ENCODE measurements at regions not wholly inside any gene's neighbourhood (a gene's known extent, or its start where the extent isn't known, plus 50 kb on each side); places are given as distances from the start of the nearest gene placed in this dataset.
"Not testable (repeated sequence)": the region's sequence is repeated elsewhere in the genome, so short reads cannot be mapped to it uniquely, and the experiment has no call there.

DNA sequence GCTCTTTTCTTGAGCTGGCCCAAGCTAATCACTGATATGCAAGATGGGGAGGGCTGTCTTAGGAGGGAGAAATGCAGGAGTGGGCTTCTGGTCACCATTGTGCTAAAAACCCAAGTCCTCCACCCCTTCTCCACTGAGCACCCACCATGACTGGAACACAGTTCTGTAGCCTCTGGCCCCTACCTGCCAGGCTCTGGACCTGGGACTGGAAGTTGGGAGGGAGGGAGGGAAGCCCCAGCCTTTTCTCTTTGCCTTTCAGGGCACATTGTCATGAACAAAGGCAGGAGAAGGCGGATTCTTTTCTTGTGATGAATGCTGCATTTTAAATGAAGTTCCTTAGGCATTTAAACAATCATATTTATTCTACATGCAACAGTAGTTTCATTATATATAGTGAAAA is 559.1 kb upstream of the TRPC7 start:
- no peak for DNase-seq

DNA sequence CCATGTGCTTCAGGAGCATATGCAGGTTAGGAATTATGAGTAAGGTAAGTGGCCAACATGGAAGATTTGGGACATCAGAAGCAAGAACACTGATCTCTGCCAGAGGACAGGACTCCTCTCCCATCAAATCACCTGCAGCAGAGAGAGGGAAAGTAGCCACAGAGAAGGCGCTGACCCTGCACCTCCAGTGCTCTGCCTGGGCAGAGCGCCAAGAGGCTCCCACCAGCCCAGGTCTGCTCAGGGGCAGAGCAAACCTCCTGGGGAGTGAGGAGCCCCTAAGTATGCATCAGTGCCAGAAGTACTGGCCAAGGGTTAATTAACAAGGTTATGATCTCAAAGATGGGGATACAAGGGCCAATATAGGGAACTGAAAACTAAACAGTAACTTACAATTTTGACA is 545.3 kb upstream of the TRPC7 start:
- DNase-seq = no peak

DNA sequence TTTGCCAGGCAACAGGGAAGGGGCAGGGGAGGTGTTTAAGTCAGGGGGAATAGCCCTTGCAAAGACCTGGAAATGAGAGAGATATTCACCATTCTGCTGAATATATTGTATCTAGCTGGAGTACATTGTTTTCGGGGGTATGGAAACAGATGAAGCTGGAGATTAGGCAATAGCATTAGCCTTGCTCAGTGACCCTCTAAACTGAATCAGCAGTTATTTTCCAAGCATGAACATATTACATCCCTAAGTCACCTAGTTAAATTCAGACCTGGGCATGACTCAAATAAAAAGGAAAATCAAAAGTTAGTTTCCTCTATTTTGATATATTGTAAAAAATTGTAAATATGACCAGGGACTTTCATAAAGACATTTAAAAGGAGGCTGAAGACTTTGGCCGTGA is 544.6 kb upstream of the TRPC7 start:
- DNase-seq = no peak

DNA sequence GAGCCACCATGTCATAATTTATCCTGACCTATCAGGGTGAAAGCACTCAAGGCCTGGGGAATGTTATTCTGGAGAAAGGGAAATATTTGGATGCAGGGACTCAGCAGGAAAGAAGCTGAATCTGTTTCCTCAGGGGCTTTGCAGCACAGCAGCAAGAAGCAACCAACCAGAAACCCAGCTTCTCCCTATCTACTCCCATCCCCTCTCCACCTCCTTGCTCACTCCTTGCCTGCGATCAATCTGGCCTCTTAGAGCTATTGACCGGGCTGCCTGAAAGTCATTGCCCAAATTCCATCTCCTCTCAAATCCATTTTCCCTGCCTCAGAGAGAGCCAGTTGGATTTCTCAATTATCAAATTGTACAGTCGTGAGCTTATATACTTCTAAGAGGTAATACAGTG is 542.0 kb upstream of the TRPC7 start:
- no peak for DNase-seq

DNA sequence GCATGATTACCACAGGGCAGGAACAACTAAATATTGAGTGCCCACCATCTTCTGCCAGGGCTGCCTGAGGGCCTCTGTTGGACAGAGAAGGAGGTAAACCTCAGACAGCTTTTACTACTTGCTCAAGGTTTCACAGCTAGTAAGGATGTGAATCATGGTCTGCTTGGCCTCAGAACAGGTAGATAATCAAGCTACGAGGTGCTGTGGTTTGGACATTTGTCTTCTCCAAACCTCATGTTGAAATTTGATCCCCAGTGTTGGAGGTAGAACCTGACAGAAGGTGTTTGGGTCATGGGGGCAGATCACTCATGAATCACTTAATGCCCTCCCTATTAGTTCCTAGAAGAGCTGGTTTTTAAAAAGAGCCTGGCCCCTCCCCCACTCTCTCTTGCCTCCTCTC is 541.2 kb upstream of the TRPC7 start:
- no peak for DNase-seq

DNA sequence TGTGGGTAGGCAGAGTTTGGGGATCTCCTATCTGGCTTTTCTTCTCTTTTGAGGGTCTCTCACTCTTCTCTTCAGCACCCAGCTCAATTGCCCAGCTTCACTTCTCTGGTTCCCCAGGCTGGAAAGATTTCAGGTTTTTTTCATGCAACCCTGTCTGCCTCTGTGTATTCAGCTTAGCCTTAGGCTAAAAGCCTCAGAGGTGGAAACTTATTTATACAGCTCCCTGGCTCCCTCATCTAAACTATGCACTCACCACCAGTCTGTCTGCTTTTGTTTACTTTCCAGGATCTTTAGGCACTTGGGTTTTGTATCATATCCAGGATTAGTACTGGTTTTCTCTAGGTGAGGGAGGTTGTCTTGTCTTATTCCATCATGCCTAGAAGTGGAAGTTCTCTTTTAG is 540.2 kb upstream of the TRPC7 start:
- DNase-seq = no peak

DNA sequence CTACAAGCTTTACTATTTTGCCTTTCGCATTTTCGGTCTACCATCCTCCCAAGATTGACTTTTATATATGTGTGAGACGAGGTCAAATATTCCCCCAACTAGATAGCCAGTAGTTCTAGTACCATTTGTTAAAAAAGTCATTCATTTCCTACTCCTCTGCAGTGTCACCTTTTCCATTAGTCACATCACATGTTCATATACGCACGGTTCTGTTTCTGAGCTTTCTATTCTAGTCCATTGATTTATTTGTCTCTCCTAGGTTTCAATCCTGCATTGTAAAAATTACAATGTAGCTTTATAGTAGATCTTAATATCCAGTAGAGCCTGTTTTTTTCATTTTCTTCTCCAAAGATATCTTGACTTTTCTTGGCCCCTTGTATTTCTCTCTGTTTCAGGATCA is 528.7 kb upstream of the TRPC7 start:
- DNase-seq = no peak

DNA sequence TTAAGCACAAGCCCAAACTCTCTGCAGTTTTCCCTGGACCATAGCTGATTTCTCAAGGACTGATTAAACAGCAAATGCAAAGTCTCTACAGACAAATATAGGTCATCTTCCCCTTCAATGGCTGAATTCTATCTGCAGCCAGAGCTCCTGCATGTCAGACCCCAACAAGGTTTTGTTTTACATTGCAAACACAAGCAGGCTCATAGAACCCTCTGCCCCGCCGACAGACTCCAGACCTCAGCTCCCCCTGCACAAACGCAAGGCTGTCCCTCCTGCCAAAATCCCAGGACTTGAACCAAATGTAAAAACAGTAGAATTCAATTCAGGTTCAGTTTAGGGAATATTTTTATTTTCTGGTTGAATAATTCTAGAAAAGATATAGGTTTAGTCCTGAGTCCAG is 526.7 kb upstream of the TRPC7 start:
- no peak for DNase-seq

DNA sequence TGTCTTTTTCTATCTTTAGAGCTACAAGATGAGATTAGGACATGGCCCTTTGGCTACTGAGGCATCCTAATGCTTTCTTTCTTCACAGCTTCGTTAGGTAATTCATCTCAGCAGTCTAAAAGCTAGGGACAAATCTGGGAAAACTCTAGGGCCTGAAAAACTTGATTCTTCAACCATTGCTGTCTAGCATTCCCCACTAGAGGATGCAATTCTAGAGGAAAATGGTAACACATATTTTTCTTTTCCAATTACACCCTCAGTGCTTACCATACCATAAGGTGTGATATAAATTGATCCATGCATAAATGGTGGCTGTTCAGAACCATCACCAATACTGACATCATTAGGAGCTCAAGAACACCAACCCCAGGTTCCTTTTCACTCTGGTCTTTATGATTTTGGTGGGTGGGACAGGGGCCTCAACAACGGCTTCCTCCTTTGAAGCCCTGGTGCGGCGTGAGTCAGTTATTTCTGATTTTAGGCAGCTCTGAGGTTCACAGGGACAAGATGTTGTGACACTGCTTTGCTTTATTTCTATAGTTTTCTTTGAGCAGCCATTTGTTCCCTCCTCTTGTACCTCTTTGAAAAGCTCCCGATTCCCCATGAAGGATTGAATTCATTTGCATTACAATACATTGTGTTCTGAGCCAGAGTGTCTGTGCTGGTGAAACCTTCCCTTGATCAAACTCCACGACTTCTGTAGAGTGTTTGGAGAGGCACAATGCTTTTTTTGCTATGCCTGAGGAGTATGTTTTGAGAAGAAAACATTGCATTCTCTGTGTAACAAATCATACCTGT is 526.0 kb upstream of the TRPC7 start:
- no peak for DNase-seq

DNA sequence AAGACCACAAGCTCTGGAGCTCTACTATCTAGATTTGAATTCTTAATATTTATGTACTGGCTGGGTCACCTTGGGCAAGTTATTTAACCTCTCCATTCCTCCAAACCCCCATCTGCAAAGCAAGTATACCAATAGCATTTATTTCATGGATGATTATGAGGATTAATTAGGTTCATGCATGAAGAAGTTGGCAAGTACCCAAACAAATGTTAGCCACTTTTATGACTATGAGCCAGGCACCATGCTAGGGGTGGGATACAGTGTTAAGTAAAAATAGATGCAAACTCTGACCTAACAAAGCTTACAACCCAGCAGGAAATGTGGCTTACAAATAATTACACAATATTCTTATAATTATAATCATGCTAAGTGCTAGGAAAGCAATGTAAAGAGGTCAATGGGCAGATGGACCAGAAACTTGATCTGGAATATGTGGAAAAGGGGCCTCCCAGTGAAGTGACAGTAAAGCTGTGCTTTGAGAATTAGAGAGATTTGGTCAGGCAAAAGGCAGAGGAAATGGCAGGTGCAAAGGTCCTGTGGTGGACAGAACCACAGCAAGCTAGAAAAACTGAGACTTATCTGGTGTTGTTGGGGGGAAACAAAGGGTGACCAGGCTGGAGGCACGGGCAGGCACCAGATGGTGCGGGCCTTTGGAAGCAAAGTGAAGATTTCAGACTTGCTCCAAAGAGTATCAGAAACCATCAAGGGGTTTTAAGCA is 525.2 kb upstream of the TRPC7 start:
- peak; percentile 0 for DNase-seq

DNA sequence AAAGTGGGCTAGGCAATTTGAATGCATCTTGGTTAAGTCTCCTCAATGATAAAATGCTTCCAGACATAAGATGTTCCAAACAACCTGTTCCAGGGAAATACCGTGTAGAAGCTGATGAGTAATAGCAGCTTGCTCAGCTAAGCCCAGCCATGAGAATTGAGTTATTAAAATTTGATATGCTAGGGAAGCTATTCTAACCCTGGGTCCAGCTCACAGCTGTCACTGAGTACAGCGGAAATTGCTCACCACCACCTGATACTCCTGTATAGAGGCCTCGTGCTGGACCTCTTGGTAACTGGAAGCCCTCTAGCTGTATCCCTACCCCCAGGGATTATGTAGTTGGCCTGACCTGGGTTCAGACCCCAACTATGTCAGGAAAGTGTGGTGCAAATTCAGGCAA is 521.3 kb upstream of the TRPC7 start:
- DNase-seq = no peak

DNA sequence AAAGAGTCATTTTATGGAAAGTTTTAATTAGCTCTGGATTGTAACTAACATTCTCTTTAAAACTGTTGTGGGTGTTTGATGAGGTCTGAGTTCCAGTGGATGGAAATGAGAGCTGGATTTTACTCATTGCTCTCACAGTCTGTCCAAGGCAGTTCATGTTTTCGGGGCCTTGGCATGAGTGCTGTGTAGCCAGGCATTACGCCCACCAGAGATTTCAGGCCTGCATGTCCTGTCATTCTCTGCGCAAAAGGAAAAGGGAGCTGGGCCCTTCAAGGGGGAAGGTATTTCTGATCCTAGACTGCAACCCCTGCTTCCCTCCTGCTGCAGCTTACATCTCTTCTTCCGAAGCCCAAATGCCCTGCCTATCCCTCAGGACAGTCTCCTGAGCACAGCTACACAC is 499.6 kb upstream of the TRPC7 start:
- DNase-seq = no peak

DNA sequence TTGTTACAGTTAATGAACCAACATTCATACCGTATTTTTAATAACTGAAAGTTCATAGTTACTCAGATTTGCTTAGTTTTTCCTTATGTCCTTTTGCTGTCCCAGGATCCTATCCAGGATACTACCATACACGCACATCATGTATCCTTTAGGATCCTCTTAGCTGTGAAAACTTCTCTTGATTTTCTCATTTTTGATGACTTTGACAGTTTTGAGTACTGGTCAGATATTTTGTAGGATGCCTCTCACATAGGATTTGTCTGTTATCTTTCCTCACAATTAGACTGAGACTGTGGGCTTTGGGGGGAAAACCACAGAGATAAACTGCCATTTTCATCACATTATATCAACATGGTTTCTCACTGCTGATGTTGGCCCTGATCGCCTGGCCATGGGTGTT is 491.3 kb upstream of the TRPC7 start:
- no peak for DNase-seq

DNA sequence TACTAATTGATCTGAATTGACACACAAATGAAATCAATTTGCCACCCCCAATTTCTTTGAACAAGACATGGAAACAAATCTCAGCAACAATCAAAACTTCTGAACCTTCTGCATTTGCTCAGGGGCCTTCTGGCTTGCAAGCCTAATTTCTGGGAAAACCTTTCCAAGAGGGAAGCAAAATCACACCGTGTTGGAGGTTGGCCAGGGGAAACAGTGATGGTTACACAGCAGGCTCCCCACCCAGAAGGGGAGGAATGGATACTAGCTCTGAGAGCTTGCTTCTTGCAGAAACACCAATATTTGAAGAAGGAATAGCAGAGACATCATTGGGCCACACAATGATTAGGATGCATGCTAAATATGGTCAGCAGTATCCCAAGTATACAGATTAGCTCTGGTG is 488.6 kb upstream of the TRPC7 start:
- no peak for DNase-seq

DNA sequence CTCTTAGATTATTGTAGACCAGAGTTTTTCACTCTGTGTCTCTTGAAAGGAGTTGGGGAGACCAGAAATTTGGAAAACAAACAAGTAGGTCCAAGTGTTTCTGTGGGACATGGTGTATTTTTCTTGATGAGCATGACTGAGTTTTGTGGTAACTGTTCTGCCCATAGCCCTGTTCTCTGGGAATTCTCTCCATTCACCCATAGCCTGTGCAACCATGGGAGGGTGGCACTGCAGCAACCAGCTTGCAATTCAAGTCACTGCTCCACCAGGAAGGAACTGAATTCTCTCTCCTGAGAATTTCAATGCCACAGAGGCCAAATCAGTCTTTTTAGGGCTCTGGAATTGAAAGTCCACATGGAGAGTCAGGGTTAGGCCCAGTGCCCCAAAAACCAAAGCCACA is 475.3 kb upstream of the TRPC7 start:
- DNase-seq = no peak

DNA sequence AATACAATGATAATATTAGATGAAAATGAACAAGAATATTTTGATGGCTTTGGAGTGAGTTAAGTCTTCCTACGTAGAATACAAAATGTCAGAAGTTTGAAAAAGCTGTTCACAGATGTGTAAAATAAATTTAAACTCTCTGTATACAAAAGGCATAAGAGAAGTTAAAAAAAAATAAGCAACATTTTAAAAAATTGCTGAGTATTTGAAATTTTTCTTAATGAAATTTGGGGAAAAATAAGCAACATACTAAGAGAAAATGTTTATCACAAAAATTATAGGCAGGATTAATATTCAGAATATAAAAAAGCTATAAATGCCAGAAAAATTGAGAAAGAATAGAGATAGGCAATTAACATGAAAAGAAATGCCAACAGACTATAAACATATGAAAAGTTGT is 470.7 kb upstream of the TRPC7 start:
- DNase-seq = no peak

DNA sequence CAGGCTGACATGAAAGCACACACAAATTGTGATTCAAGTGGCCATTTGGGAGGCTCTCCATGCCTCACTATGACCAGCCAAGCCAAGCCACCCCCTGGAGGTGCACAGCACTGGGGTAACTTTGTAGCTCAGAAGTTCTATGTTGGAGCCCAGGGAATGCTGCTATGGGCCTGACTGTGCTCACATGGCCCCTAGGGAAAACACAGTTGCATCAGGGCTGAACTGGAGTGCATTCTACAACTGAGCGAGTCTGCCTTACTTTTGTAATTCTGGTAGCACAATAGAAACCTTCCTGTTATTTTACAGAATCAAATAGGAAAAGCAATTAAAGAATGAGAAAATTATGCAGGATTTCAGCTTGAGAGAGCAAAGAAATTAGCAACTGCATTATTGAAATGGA is 455.5 kb upstream of the TRPC7 start:
- no peak for DNase-seq

DNA sequence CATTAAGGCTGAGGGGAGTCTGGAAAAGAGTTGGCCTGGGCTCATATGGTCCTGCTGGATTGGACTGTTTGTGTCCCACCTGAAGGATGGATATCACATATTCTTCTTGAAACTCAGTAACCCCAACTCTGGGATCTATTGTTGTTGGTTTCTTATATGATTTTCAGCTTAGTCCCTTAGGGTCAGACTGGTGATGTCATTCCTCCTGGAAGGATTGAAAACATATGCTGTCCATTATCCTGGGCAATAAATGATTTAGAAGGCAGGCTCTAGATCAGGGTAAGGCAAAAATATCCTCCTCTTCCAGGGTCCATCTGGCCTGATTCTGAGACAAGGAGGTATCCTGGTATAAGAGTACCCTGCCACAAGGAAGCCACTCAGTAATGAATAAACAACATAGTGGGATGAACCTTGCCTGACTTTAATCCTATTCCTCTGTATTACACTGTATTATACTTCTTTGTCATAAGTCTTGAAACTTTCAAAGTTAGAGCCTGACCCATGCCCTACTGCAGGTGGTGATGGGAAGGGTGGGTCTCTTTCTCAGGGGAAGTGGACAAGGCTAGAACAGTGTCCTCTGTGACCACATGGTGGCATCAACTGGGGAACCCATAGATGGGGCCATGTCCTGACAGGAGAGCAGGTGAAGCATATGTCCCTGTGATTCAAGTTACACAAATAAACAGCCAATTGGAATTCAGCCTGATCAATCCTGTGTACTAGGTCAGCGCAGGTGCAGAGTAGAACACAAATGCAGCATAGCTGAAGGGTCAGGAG is 454.4 kb upstream of the TRPC7 start:
- no peak for DNase-seq

DNA sequence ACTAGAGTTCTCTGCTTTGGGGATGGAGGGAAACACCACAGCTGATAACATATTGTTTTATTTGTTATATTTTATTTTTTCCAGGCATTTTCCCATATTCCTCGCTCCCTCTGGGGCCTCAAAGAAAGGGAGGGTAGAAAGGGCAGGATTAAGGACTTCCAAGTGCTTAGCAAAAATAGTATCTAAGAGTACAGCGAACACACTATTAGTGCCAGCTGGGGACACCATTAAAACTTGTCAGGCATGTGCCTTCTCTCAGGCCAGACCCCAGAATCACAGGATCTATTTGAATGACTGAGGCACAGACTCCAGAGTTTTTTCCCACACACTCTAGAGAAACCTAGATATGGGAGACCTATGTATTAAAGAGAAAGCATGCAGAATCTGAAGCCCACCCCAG is 451.0 kb upstream of the TRPC7 start:
- DNase-seq = no peak

DNA sequence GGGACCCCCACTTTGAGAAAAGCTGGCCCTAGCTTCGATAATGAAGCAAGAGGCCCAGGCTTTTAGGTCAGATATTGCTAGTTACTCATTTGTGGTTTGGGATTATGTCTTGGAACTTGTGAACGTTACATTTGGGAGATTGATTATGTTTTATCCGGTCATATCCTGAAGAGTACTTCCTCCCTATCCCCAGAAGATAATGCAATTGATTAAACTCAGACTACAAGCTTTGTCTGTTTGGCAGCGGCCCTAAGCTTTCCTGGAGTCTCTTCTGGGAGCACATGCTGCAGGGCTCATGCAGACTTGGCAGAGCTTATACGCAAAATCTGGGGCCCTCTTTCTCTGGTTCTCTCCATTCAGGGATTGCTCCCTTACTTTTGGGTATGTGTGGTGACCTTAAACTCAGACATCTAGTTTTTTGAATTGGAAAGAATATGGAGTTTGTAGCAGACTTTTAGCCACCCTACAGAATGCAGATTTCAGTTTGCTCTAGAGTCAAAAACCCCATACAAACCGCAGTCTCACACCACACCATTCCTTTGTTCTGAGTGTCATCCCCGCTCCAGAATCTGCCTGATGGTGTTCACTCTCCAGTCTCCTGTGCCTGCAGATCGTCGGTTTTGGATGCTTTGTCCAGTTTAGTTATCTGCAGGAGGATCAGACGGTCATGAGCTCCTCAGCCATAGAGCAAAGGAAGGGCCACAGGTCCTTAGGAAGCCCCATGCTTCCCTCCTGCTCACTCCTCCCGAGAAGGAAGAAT is 449.5 kb upstream of the TRPC7 start:
- no peak for DNase-seq

DNA sequence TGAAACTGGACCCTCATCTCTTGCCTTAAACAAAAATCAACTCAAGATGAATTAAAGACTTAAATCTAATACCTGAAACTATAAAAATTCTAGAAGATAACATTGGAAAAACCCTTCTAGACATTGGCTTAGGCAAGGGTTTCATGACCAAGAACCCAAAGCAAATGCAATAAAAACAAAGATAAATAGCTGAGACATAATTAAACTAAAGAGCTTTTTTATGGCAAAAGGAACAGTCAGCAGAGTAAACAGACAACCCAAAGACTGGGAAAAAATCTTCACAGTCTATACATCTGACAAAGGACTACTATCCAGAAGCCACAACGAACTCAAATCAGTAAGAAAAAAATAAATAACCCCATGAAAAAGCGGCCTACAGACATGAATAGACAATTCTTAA is 446.9 kb upstream of the TRPC7 start:
- not testable (repeated sequence) for DNase-seq

DNA sequence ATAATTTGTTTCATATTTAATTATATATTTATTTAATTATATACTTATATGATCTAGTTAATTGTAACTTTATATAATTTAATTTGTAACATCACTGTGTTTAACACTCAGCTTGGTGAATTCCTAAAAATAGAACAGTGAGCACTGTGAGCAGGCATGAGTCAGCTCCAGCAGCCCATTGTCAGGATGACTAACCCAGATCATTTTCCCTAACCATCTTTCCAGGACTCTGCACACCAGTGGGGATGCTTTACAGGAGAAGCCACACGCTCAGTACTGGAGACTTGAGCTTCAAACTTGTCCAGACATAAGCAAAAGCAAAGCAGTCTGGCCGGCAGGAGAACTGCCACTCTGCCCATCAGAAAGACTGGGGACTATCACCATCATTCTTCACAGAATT is 446.2 kb upstream of the TRPC7 start:
- no peak for DNase-seq

DNA sequence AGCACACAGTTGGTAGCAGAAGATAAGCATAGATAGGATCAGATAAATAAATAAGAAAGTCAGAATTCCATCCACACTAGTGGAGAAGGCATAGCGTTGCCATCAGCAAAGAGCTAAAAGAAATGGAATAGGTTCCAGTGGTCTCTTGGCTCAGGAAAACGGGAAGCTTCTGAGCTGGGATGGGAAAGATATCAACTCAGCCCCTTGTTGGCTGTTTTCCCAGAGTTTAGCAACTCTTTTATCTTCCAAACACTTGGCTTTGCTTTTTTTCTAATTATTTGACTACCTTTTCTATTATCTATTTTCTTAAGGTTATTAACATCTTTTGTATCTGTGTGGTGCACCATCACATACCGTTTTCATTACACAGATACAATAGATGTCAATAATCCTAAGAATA is 445.7 kb upstream of the TRPC7 start:
- DNase-seq = no peak
